Small intestine (tissue), 7 donors: ENCODE measurements at regions not wholly inside any gene's neighbourhood (a gene's known extent, or its start where the extent isn't known, plus 50 kb on each side); places are given as distances from the start of the nearest gene placed in this dataset.

ENCODE experiments used
- DNase-seq, 2 donors: peaks; one replicate each; pipeline versions ENCODE4 v3.0.0 to v3.0.0-alpha.2; 2013
- FAIRE-seq: peaks from 2 replicates; lab custom pipeline; 2012; peaks lifted over from hg19 to GRCh38; lab: Jason Lieb, UNC
- H3K27ac ChIP-seq, 3 donors: one replicate each; pipeline ENCODE4 v1.5.1; 2013; ENCODE audit warnings: low read length in 2 of 3, mild to moderate bottlenecking in 2 of 3, control low read depth in 1 of 3, inconsistent platforms in 1 of 3, low read depth in 1 of 3, moderate library complexity in 1 of 3
- H3K27me3 ChIP-seq, 3 donors: one replicate each; pipeline ENCODE4 v1.6.1; 2013; ENCODE audit warnings: low read length in 3 of 3, inconsistent platforms in 1 of 3; ENCODE audit not compliant: control insufficient read depth in 3 of 3, insufficient read depth in 3 of 3
- H3K36me3 ChIP-seq, 3 donors: one replicate each; pipeline ENCODE4 v1.6.1; 2013; ENCODE audit warnings: low read length in 3 of 3, inconsistent platforms in 1 of 3, low read depth in 1 of 3, mild to moderate bottlenecking in 1 of 3, moderate library complexity in 1 of 3; ENCODE audit not compliant: control insufficient read depth in 3 of 3, insufficient read depth in 2 of 3
- H3K4me1 ChIP-seq, 3 donors: one replicate each; pipeline ENCODE4 v1.6.1; 2013; ENCODE audit warnings: low read length in 2 of 3, inconsistent platforms in 1 of 3, low read depth in 1 of 3, mild to moderate bottlenecking in 1 of 3, moderate library complexity in 1 of 3; ENCODE audit not compliant: control insufficient read depth in 3 of 3, insufficient read depth in 2 of 3
- H3K4me3 ChIP-seq, 3 donors: one replicate each; pipeline ENCODE4 v1.5.1; 2013; ENCODE audit warnings: low read length in 3 of 3, control low read depth in 1 of 3, inconsistent platforms in 1 of 3, low read depth in 1 of 3, mild to moderate bottlenecking in 1 of 3, moderate library complexity in 1 of 3
- H3K9me3 ChIP-seq, 2 donors: one replicate each; pipeline ENCODE4 v1.6.1; 2013; ENCODE audit warnings: low read depth in 1 of 2, low read length in 1 of 2; ENCODE audit not compliant: control insufficient read depth in 2 of 2, insufficient read depth in 1 of 2
- WGBS, 3 donors: extraction: QIAGEN DNeasy Blood & Tissue Kit; methylation state at CpG; one replicate each; pipeline ENCODE4 v1.1.7; 2013; 5-methylcytosine and 5-hydroxymethylcytosine counted together
- donor health status: healthy with polysubstance abuse.
- donor health status: control.
- donor health status: control.
- donor health status: Bipolar disorder and iron deficiency.
- donor health status: healthy.

DNA sequence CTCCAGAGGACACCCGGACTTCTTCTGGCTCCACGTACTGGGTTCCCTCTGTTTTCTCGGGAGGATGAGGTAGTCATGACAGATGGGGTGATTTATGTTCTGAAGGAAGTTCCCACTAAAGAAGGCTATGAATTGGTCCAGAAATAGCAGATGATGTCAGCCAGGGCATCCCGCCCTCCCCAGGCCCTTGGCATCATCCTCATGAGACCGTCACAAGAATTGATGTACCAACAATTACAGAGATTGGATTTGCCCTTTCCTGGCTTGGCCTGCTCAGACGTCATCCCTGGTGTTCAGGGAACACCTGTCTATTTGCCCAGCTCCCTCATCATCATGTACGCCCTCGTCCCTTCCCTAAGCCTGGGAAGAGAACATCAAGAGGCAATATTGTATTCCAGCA lies 102.8 kb upstream of the CCL1 start:
- Histone ChIP-seq H3K27ac (no peak overlapping the region), H3K4me3 (no peak overlapping the region), H3K36me3 (no peaks in the 10 kb centered on the region), H3K27me3 (peaks cover 0 to 5% (median 0%) of the 10 kb centered on the region in 3 donors), H3K4me1 (no peaks in the 10 kb centered on the region), H3K9me3 (no peaks in the 10 kb centered on the region)
- WGBS, 3 donors, result 50 to 59% (median 57%) methylated on average over 8 of the region's 8 CpGs
- FAIRE-seq, result no peak
- no peak for DNase-seq

DNA sequence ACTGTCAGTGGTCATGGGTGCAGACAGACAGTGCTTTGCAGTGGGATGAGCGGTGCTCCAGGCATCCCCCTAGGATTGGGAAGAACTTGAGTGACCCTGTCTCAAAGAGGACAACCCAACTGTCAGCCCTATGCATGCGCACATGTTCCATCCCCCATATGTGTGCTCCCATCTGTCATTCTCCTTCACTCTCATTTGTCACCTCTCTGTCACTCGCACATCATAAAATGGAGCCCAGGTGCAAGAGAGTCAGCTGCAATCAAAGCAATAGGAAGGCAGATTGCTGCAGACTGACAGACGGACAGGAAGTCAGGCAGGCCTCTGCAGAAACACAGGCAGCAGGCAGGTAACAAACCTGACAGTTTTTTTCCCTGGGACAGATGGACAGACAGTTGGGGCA lies 101.8 kb upstream of the CCL1 start:
- Histone ChIP-seq H3K9me3 (no peaks in the 10 kb centered on the region), H3K4me1 (no peaks in the 10 kb centered on the region), H3K27me3 (peaks cover 0 to 5% (median 0%) of the 10 kb centered on the region in 3 donors), H3K4me3 (no peak overlapping the region), H3K36me3 (no peaks in the 10 kb centered on the region), H3K27ac (no peak overlapping the region)
- 64 to 78% (median 73%) methylated on average over 4 of the region's 4 CpGs for WGBS, 3 donors
- no peak for DNase-seq
- no peak for FAIRE-seq

DNA sequence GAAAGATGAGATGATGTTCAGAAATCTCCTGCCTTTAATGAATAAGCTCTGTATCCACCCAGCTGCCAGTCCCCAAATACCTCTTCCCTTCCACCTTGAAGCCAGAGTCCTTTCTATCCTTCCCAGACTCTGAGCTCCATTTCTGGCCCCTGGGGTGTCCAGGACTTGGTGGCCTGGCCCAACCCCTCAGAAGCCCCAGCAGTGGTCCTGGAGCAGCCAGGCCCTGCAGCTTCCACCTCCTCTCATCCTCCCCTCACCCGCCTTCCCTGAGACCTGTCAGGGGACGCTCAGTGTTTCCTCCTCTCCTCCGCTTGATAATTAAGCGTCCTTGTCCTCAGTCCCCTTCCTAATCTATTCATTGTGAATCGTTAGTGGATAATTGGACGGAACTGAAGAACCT lies 95.2 kb upstream of the CCL1 start:
- no peaks in the 10 kb centered on the region for H3K4me1 ChIP-seq
- H3K4me3 ChIP-seq, result no peak overlapping the region
- no peak overlapping the region for H3K27ac ChIP-seq
- H3K27me3 ChIP-seq, result peaks cover 0 to 6% (median 0%) of the 10 kb centered on the region in 3 donors
- DNase-seq (no peak), FAIRE-seq (no peak)
- 53 to 61% (median 57%) methylated on average over 6 of the region's 6 CpGs for WGBS, 3 donors
- H3K9me3 ChIP-seq, result no peaks in the 10 kb centered on the region
- no peaks in the 10 kb centered on the region for H3K36me3 ChIP-seq

DNA sequence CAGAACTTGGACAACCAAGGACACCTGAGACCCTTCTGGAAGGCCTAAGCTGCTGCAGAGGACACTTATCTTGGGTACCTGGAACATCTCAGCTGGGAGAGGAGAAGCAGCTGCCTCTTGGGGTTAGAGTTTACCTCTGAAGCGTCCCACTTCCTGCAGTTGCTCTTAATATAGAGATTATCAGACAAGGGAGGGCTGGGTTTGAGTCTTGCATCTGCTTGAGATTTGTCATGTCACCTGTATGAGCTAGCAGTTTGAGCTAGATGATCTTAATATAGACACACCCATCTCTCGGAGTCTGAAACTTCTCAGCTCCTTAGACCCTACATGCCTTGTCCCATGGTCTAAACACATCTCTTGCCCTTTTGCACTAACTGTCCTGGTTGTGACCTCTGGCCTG lies 93.1 kb upstream of the CCL1 start:
- peaks cover 0 to 9% (median 0%) of the 10 kb centered on the region in 3 donors for H3K27me3 ChIP-seq
- no peaks in the 10 kb centered on the region for H3K9me3 ChIP-seq
- no peak for FAIRE-seq
- no peaks in the 10 kb centered on the region for H3K36me3 ChIP-seq
- WGBS, 3 donors, result 44 to 53% (median 53%) methylated on average over 2 of the region's 2 CpGs
- H3K4me3 ChIP-seq, result no peak overlapping the region
- H3K4me1 ChIP-seq, result no peaks in the 10 kb centered on the region
- H3K27ac ChIP-seq, result no peak overlapping the region
- DNase-seq, result no peak

DNA sequence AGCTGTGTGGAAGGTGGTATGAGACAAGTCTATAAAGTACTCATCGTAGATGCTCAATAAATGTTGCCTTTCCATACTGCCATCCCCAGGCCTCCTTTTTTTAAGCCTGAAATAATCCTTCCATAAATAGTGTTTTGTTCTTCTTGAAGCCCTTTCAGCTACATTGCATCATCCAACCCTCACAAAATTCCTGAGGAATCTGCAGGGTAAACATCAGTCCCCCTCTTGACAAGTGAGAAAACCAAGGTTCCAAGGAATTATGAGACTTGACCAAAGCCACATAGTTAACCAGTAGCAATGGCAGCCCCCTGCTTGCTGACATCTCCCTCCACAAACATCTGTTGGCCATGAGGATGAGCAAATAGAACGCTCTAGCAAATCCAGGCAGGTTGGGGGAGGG lies 89.7 kb upstream of the CCL1 start:
- Histone ChIP-seq H3K27ac (no peak overlapping the region), H3K27me3 (peaks cover 0 to 7% (median 0%) of the 10 kb centered on the region in 3 donors), H3K36me3 (no peaks in the 10 kb centered on the region), H3K9me3 (no peaks in the 10 kb centered on the region), H3K4me3 (no peak overlapping the region), H3K4me1 (no peaks in the 10 kb centered on the region)
- FAIRE-seq, result no peak
- 64 to 72% (median 66%) methylated on average over 2 of the region's 2 CpGs for WGBS, 3 donors
- no peak for DNase-seq

DNA sequence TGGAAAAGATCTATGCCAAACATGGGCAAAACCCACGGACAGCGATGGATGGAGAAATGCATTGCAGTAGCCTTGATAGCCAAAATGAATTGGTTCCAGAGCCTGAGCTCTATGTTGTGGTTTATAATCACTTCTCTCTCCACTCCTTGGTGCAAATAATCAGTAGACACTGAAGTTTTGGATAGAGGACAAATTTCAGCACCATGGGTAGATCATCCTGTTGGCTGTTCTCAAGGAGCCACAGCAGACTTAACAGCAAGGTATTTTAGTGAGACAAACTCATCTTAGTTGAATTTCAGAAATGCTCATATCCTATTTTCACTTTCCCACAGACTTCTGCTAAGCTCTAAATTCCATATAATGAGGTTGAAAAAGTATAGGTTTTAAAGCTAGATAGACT lies 88.3 kb upstream of the CCL1 start:
- H3K27me3 ChIP-seq, result peaks cover 0 to 7% (median 0%) of the 10 kb centered on the region in 3 donors
- WGBS, 3 donors, result 53 to 91% (median 91%) methylated on average over 2 of the region's 2 CpGs
- no peaks in the 10 kb centered on the region for H3K9me3 ChIP-seq
- DNase-seq (no peak), FAIRE-seq (no peak)
- H3K4me1 ChIP-seq, result no peaks in the 10 kb centered on the region
- no peak overlapping the region for H3K27ac ChIP-seq
- H3K4me3 ChIP-seq, result no peak overlapping the region
- H3K36me3 ChIP-seq, result no peaks in the 10 kb centered on the region

DNA sequence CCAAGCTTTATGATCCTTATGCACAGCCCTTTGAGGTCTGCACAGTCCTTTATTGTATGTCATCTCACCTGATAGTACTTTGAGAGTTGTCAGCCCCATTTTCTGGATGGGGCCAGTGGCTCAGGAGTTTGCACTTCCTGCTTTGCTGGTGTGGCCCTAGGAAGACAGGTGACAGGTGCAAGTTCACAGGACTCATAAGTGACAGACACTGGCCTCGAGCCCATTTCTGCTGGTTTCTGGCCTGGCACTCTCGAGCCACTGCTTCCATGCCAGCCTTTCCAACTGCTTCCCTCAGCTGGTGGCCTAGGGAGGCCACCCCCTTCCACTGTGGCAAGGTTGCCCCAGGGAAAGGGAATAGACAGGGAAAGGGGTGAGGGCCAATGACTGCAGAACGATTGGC lies 84.4 kb upstream of the CCL1 start:
- WGBS, 3 donors, result 22 to 60% (median 36%) methylated on average over 3 of the region's 3 CpGs
- peaks cover 0 to 4% (median 0%) of the 10 kb centered on the region in 3 donors for H3K27me3 ChIP-seq
- FAIRE-seq (no peak), DNase-seq (no peak)
- H3K36me3 ChIP-seq, result no peaks in the 10 kb centered on the region
- no peak overlapping the region for H3K4me3 ChIP-seq
- no peak overlapping the region for H3K27ac ChIP-seq
- no peaks in the 10 kb centered on the region for H3K9me3 ChIP-seq
- H3K4me1 ChIP-seq, result no peaks in the 10 kb centered on the region

DNA sequence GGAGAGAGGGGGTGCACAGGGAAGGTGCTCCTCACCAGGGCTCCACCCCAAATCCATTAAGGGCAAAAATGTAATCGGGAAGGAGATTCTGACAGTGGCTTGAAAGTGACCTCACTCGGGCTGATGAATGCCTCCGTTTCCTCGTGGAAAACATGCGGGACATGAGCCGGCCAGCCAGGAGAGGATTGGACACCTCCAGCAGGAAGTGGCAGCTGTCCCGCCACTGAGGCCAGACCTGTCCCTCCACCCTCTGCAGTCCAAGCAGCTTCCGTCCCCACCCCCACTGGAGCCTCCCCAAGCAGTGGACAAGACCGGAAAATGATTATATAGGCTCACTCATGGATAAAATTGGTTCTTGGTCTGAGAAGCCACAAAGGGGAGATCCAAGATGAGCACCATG lies 82.1 kb upstream of the CCL1 start:
- Histone ChIP-seq H3K36me3 (no peaks in the 10 kb centered on the region), H3K4me3 (no peak overlapping the region), H3K4me1 (no peaks in the 10 kb centered on the region), H3K27ac (no peak overlapping the region), H3K9me3 (no peaks in the 10 kb centered on the region), H3K27me3 (peaks cover 0 to 7% (median 0%) of the 10 kb centered on the region in 3 donors)
- no peak for DNase-seq
- WGBS, 3 donors, result 61 to 67% (median 67%) methylated on average over 9 of the region's 9 CpGs
- FAIRE-seq, result no peak
